Fibroblast of lung (primary cell): ENCODE measurements at regions not wholly inside any gene's neighbourhood (a gene's known extent, or its start where the extent isn't known, plus 50 kb on each side); places are given as distances from the start of the nearest gene placed in this dataset.
"Not testable (repeated sequence)": the region's sequence is repeated elsewhere in the genome, so short reads cannot be mapped to it uniquely, and the experiment has no call there.

Experiments
- DNase-seq, 2 donors: peaks; one replicate each; pipeline versions ENCODE4 v3.0.0 to v3.0.0-alpha.2; 2010; ENCODE audit warnings: low read depth in 2 of 2
- H2AFZ ChIP-seq: 2 replicates; pipeline ENCODE4 v1.5.1; 2012; ENCODE audit warnings: low read length, control low read depth, inconsistent platforms
- H3K27ac ChIP-seq: 2 replicates; pipeline ENCODE4 v1.5.1; 2011; ENCODE audit warnings: low read length, control low read depth; ENCODE audit not compliant: insufficient read depth
- H3K27me3 ChIP-seq: 2 replicates; pipeline ENCODE4 v1.5.1; 2011; ENCODE audit warnings: mild to moderate bottlenecking, low read length; ENCODE audit not compliant: control insufficient read depth, insufficient read depth
- H3K36me3 ChIP-seq: 2 replicates; pipeline ENCODE4 v1.5.1; 2011; ENCODE audit warnings: low read length; ENCODE audit not compliant: control insufficient read depth, insufficient read depth
- H3K4me1 ChIP-seq: 2 replicates; pipeline ENCODE4 v1.5.1; 2011; ENCODE audit warnings: low read length; ENCODE audit not compliant: control insufficient read depth, insufficient read depth; ENCODE audit errors: extremely low read depth
- H3K4me2 ChIP-seq: 2 replicates; pipeline ENCODE4 v1.5.1; 2011; ENCODE audit warnings: low read length, control low read depth; ENCODE audit not compliant: insufficient read depth; ENCODE audit errors: extremely low read depth
- H3K4me3 ChIP-seq, 4 experiments: fragments of 200-600 bp in 1 of 4; sonication (generic) in 1 of 4; replicated peaks in 1 of 4; 2 replicates each; pipeline ENCODE4 v1.5.1; 2011 to 2016; ENCODE audit warnings: low read length in 4 of 4, low read depth in 3 of 4, mild to moderate bottlenecking in 3 of 4, control low read depth in 2 of 4, inconsistent platforms in 1 of 4, mixed read lengths in 1 of 4; ENCODE audit not compliant: insufficient read depth in 1 of 4; ENCODE audit errors: control extremely low read depth in 1 of 4
- H3K79me2 ChIP-seq: 2 replicates; pipeline ENCODE4 v1.5.1; 2012; ENCODE audit warnings: mild to moderate bottlenecking, low read length, inconsistent platforms; ENCODE audit not compliant: control insufficient read depth, insufficient read depth
- H3K9ac ChIP-seq: 2 replicates; pipeline ENCODE4 v1.5.1; 2011; ENCODE audit warnings: mild to moderate bottlenecking, low read length, control low read depth; ENCODE audit not compliant: insufficient read depth
- H3K9me3 ChIP-seq: 2 replicates; pipeline ENCODE4 v1.5.1; 2012; ENCODE audit warnings: low read depth, low read length; ENCODE audit not compliant: control insufficient read depth, insufficient read depth
- H4K20me1 ChIP-seq: 2 replicates; pipeline ENCODE4 v1.5.1; 2011; ENCODE audit warnings: low read length; ENCODE audit not compliant: control insufficient read depth, insufficient read depth; ENCODE audit errors: extremely low read depth
- CTCF ChIP-seq, 2 donors: IDR thresholded peaks in 1 of 2; conservative IDR thresholded peaks in 1 of 2; 1 replicate in 1 of 2; 2 replicates in 1 of 2; pipeline ENCODE4 v1.5.1; 2011 to 2012; ENCODE audit warnings: low read length in 2 of 2, control low read depth in 1 of 2, inconsistent platforms in 1 of 2, low read depth in 1 of 2, mild to moderate bottlenecking in 1 of 2
- EZH2 ChIP-seq: IDR thresholded peaks from 2 replicates; pipeline ENCODE4 v1.5.1; 2012; ENCODE audit warnings: low read length, control low read depth, mild to moderate bottlenecking; ENCODE audit errors: missing control alignments

DNA sequence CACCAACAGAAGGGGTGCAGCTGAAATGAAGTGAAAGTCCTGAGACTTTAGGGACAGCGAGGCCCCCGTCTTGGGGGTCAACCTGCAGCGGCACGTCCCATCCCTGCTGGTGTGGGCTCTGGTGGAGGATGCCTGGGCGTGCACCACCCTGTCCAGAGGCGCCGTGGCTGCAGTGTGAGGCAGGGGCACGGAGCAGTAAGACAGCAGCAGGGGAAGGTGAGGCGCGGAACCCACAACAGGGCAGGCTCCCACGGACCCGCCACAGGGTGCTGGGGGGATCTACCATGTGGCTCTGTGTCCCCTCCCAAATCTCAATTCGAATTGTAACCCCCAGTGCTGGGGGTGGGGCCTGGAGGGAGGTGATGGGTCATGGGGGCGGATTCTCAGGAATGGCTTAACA is 158.6 kb downstream of the SHANK2 start:
- Histone ChIP-seq H3K4me2 (no peak overlapping the region), H3K4me3 (no peak overlapping the region), H2AFZ (no peak overlapping the region), H3K27me3 (no peaks in the 10 kb centered on the region), H3K4me1 (no peaks in the 10 kb centered on the region), H4K20me1 (no peaks in the 10 kb centered on the region), H3K9me3 (peaks cover 2% of the 10 kb centered on the region), H3K79me2 (no peaks in the 10 kb centered on the region), H3K27ac (no peak overlapping the region), H3K9ac (no peak overlapping the region), H3K36me3 (no peaks in the 10 kb centered on the region)
- no peak for DNase-seq
- TF ChIP-seq CTCF (conservative IDR thresholded peaks at IDR 0.05 in 1 of 2, IDR thresholded peaks at IDR 0.05 in 1 of 2; ENCODE audit: low read depth in 1 of 2, low read length in 2 of 2) (no peak), EZH2 (no peak)

DNA sequence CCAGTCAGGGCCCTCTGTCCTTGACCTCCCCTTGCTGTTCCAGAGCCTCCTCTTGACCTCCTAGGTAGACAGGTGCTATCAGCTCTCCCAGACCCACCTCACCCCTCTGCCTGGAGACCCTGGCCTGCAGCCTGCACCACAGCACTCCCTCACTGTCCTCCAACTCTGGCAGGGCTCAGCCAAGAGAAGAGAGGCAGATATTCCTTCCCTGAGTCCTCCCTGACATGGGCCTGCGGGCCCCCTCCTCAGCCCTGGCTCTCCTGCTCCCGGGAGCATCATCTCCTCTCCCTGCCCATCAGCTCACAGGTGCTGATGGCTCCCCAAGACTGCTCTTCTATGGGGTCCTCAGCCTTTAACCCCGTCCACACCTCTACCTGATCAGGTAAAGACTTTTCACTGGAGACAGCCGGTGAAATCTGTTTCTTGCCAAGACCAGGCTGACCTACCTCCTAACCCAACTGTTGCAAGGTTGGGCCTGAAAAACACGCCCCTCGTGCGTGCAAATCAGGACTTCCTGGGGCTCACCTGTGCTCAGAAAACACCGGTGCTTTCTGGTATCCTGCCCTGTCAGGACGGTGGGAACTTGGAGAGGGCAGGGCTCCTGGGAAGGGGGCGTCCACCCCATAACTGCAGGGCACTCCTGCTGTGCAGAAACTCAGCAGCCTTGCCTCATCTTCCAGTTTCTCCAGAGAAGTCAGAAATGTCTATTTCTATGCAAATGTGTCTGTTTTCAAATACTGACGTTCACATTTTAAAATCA is 160.7 kb downstream of the SHANK2 start:
- Histone ChIP-seq H3K9me3 (no peaks in the 10 kb centered on the region), H3K27ac (no peak overlapping the region), H4K20me1 (no peaks in the 10 kb centered on the region), H3K9ac (no peak overlapping the region), H3K36me3 (no peaks in the 10 kb centered on the region), H3K4me2 (no peak overlapping the region), H3K79me2 (no peaks in the 10 kb centered on the region), H3K4me3 (no peak overlapping the region), H3K4me1 (no peaks in the 10 kb centered on the region), H3K27me3 (no peaks in the 10 kb centered on the region), H2AFZ (no peak overlapping the region)
- TF ChIP-seq CTCF (conservative IDR thresholded peaks at IDR 0.05 in 1 of 2, IDR thresholded peaks at IDR 0.05 in 1 of 2; ENCODE audit: low read depth in 1 of 2, low read length in 2 of 2) (no peak), EZH2 (no peak)
- DNase-seq, result no peak

DNA sequence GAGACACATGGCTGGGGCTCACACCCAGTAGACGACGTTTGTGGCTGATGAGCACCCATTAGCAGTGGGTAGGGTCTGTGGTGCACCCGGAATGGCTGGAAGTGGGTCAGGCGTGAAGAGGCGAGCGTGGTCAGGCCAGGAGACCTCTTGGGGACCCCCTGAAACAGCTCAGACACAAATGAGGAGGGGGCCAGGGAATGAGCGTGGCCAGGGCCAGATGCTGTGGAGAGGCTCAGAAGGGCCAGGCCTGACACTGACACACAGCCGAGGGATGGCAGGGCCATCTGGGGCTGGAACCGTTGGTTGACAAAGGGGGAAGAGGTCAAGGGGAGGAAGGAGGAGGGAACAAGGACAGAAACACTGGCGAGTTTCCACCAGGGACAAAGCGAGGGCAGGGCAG is 162.8 kb downstream of the SHANK2 start:
- H2AFZ ChIP-seq, result no peak overlapping the region
- no peak overlapping the region for H3K27ac ChIP-seq
- no peaks in the 10 kb centered on the region for H3K79me2 ChIP-seq
- H4K20me1 ChIP-seq, result no peaks in the 10 kb centered on the region
- no peaks in the 10 kb centered on the region for H3K36me3 ChIP-seq
- DNase-seq, result no peak
- no peak overlapping the region for H3K4me3 ChIP-seq
- H3K9me3 ChIP-seq, result no peaks in the 10 kb centered on the region
- no peak overlapping the region for H3K4me2 ChIP-seq
- no peak overlapping the region for H3K9ac ChIP-seq
- TF ChIP-seq EZH2 (no peak), CTCF (conservative IDR thresholded peaks at IDR 0.05 in 1 of 2, IDR thresholded peaks at IDR 0.05 in 1 of 2; ENCODE audit: low read depth in 1 of 2, low read length in 2 of 2) (no peak)
- no peaks in the 10 kb centered on the region for H3K27me3 ChIP-seq
- H3K4me1 ChIP-seq, result no peaks in the 10 kb centered on the region

GRCh38 chr11:71088314-71089215 is 163.8 kb downstream of the SHANK2 start:
- not testable (repeated sequence) for H2AFZ ChIP-seq

More at GRCh38 chr11:71088314-71089215, 163.8 kb downstream of the SHANK2 start:
- H3K4me1 ChIP-seq, H4K20me1 ChIP-seq, H3K9me3 ChIP-seq, H3K9ac ChIP-seq, H3K27me3 ChIP-seq, H3K4me3 ChIP-seq, H3K79me2 ChIP-seq, H3K27ac ChIP-seq, DNase-seq, H3K4me2 ChIP-seq, H3K36me3 ChIP-seq: not testable (repeated sequence)
